NCI-H748 (cell line): ENCODE measurements at regions not wholly inside any gene's neighbourhood (a gene's known extent, or its start where the extent isn't known, plus 50 kb on each side); places are given as distances from the start of the nearest gene placed in this dataset.
A peak's percentile ranks its signal among the peaks of the same experiment; 100 is the strongest.

Experiments
- DNase-seq: peaks from one replicate; lab custom pipeline; 2025; ENCODE audit not compliant: unreplicated experiment; lab: John Stamatoyannopoulos, UW

DNA sequence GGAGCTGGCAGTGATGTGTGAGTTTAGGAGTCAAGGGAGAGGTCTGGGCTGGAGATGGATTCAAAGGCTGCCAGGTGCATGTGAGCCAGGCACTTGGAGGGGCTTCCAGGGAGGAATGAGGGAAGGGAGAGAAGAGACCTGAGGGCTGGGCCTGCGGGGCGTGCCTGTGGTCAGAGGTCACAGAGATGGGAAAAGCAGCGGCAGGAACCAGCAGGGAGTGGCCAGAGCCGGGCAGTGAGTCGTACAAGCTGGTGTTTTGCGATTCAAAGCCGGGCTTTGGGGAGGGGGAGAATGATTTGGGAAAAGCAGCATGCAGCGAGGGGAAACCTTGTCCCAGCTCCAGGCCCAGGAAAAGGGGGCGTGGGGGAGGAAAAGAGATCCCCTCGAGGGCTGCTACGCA lies 96.9 kb upstream of the RTL6 start:
- no peak for DNase-seq

DNA sequence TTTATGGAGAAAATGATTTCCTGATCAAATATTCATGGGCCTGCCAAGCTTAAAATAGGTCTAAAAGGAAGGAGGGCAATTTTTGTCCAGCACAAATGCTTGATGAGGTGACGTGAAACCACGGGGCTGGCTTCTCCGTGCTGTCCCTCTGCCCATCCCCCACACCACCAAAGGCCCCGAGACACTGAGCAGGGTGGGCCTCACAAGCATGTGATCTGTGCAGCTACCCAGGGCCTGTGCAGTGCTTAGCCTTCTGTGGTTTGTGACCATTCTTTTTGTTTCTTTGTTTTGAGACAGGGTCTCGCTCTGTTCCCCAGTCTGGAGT lies 94.8 kb upstream of the RTL6 start:
- DNase-seq = no peak

DNA sequence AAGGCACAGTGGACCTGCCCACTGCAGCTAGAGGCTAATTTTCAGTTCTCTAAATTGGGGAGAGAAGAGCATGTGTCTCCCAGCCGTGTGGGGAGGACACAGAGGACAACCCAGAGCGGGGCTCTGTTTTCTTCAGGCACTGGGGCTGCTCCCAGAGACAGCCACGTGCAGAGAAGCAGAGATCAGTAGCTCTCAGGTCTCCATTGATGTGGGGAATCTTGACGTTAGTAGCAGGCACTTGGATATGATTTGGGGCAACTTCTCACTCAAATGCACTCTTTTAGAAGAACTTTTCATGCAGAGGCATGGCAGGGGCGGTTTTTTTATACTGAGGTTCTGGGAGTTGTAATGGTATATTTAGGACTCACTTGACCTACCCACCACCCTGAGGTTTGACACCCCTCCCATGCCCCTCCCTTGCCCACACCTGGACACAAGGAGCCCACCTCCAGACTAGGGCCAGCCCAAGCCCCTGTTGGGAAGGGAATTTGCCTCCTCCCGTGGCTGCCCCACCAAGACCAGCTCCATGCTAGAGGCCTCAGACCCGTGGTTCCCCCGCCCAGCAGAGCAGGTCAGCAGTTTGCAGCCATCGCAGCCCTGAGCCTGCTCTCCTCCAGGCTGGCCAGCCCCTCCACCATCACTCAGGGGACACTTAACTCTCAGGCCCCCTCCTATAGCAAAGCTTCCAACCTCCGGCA lies 94.2 kb upstream of the RTL6 start:
- no peak for DNase-seq

DNA sequence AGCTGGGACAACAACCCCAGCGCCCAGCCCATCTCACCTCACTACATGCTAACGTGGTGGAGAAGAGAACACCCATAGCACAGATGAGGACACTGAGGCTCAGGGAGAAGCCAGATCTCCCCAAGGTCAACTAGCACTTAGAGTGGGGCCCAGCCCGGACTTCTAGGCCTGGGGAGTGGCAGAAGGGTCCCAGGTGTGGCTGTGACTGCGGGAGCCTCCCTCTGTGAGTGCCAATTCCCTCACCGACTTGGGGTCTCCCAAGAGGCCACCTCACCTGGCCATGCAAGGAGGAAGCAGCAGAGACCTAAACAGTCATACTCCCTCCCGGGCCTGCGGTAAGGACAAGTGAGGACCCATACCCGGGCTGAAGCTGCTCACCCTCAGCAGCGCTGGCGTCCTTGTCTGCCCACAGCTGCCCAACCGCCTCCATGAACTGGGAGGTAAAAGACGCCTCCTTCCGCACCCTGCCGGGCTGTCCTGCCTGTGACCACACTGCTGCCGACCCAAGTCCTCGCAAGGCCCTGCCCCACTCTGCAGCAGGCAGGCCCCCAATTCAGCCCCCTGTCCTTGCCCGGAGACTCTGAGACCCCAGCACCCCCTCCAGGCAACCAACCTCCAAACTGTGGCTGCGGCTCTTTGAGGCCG lies 93.2 kb upstream of the RTL6 start:
- no peak for DNase-seq

DNA sequence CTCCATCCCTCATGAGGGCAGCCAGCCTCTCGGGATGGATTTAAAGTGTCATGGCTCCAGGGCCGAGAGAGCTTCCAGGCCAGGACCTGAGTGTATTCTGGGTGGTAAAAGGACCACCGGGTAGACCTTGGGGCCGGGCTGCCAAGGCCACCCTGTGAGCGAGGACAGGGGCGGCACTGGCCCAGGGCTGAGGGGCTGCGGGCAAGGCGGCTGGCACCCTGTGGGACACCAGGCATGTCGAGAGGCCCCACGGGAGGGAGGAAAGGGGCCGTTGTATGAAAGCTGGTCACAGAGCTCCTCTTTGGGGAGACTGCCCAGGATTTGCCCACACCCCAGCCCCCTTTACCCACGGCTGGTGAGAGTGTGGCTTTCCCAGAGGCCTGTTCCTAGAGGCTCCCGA lies 92.3 kb upstream of the RTL6 start:
- no peak for DNase-seq

DNA sequence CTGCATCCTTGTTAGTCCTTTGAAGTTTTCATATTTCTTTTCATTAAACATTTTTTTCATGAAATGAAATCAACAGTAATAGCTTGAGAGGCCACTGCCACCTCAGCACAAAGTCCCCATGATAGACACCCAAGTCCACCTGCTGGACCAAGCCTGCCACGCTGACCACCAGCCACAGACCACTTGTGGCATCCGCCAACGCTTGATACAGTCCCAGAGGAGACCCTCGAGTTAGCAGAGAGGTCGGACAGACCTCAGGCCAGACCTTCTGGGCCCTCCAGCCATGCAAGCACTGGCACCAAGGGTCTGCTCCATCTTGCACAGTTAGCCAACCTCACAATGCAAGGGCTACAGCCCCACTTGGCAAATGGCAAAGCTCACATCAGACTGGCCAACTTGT lies 91.8 kb upstream of the RTL6 start:
- no peak for DNase-seq

DNA sequence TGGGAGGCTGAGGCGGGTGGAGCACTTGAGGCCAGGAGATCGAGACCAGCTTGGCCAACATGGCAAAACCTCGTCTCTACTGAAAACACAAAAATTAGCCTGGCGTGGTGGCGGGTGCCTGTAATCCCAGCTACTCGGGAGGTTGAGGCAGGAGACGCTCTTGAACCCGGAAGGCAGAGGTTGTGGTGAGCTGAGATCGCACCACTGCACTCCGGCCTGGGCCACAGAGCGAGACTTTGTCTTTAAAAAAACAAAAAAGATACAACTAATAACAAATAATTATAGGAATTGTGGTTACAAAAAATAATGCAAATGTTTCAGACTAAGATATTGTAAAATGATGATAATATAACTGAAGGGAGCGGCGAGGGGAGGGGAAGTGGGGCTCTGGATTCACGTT lies 90.3 kb upstream of the RTL6 start:
- DNase-seq = no peak

DNA sequence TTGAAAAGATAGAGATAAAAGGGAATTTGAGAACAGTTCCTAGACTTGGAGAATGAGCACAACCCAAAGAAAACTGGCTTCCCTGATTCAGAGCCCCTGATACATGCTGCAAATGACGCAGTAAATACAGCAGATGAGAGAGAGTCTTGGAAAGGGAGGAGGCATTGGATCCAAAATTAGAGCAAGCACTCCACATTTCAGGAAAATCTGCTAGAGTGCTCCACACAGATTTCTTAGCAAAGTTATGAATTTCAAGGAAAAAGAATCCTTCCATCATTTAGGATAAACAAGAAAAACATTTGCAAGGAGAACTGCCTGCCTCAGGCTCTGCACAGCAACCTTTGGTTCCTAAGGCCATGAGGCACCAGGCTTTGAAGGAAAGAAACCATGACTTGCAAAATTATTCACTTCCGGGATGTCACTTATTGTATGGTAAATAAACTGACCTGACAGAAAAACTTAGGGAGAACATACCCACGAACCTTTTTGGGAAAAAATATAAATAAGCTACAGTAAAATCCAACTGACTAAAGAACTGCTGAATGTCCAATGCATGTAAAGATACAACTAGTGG lies 89.8 kb upstream of the RTL6 start:
- DNase-seq = no peak

DNA sequence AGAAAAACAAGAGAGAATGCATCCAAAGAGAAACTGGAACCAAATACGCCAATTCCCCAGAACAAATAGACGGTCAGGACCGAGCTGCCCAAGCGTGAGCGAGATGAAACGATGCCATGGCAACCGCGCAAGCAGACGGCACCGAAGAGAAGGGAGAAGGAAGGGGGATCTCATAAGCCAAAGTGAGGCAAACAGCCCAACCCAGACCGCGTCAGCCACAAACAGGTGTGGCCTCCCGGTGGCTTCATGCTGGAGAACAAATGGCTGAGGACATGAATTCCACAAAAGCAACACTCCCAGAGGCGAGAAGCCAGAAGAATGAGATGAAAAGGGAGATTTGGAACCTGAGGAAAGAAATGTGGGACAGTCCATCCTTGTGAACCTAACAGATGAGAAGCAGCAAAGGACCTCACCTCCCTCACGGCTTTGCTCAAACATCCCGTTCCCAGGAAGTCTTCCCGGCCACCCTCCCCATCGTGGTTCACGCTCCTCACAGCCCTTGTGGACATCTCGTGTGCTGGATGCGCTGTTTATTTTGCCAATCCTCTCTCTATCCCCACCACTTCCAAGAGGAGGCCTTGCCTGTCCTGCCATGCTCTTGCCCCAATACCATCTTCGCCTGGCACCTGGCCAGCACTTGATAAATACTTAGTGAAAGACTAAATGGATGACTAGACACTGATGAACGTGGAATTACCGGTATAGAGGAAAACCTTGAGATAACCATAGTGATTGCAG lies 89.1 kb upstream of the RTL6 start:
- DNase-seq = peak; percentile 98

DNA sequence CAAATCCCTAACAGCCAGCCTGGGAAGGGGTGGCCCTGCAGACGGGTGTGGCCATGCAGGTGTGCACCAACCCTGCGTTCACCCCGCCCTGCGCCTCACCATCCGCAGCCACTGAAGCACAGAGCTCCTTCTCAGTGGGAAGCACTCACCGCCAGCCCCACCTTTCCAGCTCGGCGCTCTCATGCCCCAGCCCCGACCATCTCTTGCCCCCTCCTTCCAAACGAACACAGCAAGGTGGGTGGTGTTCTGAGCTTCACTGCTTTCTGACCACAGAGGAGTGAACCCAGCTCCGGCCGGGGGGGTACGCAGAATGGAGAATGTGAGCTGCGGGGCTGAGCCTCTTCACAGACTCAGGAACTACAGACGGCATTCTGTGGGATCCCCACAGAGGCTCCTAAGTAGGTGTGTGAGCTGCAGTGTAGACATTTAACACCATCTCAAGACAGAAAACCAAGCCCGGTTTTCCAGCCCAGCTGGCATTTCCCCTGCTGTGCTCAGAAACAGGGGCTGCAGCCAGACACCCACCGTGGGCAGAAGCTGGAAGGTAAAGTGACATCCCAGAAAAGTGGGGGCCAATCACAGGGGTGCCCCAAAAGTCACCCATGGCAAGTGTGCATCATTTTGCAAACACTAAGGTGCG lies 88.4 kb upstream of the RTL6 start:
- DNase-seq = peak; percentile 98

DNA sequence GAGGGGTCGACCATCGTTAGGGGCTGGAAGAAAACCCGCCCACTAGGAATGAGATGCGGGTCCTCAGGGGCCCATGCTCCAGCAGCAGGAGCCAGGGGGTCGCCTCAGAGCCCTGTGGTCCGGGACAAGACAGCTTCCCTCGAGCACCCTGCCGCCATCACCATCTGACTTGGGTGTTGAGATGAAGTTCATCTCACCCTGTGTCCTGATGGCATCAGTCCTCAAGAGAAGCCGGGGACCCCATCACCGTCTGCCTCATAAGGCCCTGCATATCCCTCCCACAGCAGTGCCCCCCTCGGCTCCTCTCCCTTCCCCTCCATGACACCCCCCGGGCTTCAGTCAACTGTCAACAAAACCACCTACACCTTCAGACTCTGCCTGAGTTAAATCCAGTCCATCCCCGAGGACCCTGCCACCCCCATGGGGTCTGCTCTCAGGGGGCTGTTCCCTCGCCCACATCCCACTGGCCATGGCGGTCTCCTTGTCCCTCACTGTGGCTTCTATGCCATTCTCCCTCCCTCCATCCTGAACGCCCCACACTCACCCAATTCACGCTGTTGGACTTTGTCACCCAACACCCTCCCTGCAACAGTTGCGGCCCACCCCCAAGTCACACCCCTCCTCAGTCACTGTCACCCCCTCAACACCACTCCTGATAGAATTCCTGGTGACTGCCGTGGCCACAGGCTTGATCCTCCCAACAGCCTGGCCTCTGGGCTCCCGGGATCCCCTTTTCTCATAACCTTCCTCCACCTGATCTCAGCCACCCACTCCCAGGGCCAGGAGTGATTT lies 87.7 kb upstream of the RTL6 start:
- DNase-seq = no peak

DNA sequence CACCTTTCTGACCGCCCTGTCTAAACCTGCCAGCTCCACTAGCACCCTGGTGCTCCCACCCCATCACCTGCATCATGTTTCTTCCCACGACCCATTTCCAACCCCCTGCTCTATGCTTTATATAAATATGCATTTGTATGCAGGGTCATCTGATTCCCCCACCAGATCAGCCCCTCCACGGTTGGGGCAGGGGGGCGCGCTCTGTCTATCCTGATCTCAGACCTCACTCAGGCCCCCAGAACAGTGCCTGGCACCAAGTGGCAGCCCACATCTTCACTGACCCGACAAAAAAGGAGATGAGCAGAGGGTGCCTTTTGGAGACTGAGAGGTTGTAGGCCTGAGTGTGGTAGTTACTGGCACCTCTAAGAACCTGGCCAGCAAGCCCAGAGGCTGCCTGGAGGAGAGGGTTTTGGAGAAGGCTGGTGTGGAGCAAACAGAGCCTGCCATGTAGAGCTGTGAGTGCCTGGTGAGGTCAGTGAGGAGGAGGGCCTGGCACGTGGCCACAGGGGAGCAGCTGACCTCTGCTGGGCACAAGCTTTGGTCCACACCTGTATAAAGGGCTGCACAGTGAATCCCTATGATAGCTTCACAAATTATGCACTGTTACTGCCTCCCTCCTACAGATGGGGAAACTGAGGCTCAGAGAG lies 86.3 kb upstream of the RTL6 start:
- no peak for DNase-seq

DNA sequence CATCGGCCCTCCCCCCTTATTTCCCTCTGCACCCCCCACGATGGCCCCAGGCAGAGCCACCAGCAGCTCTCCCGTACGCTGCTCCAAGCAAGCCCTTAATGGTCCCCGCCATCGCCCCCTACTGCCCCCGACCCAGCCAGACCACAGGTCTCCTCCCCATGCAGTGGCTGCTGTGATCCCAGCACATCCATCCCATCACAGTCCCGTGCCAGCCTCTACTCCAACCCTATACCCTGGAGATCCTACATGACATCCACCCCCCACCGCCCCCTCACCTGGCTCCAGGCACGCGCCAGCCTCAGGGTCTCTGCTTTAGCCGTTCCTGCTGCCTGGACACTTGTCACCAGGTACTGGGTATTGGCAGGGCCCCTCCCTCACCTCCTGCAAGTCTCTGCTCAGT lies 85.8 kb upstream of the RTL6 start:
- DNase-seq = no peak

DNA sequence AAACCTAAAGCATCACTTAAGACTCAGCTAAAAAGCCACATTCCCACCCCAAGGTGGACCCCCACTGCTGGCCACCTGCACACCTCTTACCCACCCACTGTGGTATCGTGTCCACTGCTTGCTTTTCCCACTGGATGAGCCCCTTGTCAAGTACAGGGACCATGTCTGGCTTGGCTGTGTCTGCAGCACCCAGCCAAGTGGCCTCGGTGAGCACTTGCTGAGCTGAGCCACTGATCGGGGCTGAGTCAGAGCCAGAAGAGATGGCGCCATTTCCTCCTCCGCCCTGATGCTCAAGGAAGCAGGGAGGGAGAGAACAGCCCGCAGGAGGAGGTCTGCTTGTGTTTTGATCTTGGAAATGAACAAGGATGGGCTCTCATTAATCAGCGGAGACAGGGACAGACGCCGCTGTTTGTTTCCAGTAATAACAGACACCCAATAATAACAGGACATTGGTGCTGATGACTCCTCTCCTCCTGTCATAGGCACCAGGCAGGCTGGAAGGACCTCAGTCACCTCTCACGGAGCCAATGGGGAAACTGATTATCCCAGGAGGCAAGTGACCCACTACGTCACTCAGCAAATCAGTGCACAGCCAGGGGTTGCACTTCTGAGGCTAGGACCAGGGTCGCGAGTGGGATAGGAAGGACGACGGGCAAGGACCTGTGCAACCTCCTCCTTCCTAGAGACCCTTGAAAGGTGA lies 85.2 kb upstream of the RTL6 start:
- no peak for DNase-seq

DNA sequence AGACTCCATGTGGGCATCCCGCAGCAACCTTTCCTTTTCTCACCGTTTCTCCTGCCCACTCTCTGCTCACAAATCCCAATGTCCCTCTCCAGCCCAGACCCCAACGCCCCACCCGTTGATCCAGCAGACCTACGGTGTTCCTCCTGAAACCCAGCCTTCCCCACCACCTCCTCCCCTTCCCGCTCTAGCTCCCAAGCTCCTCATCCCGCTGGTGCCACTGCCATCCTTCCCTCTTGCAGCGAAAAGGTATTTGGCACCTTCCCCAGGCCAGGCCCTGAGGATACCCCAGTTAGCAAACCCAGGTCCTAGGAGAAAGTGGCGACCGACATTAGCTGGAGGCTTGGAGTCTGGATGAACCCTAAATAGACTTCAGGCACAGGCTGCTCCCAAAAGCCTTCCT lies 84.0 kb upstream of the RTL6 start:
- DNase-seq = no peak

DNA sequence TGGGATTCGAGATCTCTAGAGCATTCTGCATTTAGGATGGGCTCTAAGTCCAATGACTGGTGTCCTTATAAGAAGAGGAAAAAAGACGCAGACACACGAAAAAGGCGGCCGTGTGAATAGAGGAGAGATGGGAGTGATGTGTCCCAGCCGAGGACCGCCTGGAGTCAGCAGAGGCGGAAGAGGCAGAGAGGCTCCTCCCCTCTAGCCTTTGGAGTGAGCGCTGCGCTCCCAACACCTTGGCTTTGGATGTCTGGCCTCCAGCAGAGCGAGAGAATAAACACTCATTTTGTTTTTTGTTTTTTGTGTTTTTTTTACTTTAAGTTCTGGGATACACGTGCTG lies 83.0 kb upstream of the RTL6 start:
- DNase-seq = no peak

DNA sequence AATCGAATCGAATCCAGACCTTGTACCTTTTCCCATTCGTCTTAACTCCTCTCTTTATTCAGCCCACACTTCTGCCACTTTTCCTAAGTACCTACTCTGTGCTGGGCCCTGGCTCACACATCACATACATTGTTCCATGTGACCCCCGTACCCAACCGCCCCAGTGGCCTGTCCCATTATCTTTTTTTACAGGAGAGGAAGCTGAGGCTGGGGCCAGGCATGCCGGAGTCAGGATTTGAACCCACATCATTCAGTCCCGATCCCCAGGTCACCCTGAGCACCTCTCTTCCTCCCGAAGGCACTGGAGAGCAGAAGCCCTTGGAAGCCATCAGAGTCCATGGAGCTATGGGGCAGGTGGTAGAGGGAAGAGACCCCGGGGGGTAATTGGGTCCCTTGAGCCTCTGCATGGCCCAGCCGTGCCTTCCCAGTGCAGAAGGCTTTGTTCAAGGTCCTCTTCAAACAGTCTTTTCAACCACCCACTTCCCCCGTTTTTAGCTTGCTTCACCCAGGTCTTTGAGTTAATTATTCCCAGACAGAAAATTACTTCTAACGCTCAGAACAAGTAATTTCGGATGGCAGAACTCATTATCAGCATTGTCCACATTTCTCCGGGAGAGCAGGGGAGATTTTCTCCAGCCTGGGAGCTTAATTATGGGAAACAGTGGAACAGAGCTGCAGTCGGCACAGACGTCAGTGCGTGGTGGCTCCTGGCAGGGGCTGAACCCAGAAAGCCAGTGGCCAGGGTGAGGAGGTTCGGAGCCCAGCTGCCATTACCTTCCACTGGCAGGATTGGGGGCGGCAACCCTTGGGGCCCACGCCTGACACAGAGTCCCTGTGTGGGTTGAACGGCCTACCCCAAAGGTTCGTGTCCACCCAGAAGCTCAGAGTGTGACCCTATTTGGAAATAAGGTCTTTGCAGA lies 82.4 kb upstream of the RTL6 start:
- DNase-seq = no peak

DNA sequence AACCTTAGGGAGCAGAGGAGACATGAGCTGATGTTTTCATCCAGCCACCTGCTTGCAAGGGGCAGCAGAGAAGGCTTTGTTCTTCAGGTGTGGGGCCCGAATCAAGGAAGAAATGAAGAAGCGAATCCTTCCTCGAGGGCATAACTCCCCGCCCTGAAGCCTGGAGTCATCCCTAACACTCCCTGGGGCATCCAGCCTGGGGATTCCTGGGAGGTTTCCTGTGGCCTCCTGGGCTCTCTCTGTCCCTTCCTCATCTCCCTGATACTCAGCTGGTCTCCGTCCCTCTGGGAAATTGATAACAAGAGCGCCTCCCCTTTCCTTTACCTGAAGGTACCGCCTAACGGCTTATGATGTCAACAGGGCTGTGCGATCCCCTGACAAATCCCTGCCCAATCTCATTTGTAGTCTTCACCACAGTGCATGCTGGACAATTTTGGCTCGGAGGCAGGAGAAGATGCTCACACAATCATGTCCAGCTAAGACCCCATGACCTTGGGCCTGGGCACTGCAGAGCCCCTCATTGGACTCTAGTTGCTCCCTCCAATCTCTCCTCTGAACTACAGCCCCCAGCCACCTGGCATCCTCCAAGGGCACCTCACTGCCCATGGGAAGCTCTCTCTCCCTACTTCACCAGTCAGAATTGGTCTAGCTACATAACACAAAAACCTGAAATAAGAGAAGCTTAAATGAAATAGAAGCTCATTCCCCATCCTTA lies 80.6 kb upstream of the RTL6 start:
- no peak for DNase-seq
